Endothelial cell of umbilical vein (primary cell): ENCODE measurements at regions not wholly inside any gene's neighbourhood (a gene's known extent, or its start where the extent isn't known, plus 50 kb on each side); places are given as distances from the start of the nearest gene placed in this dataset.

Source experiments
- POLR2A ChIP-seq: IDR thresholded peaks from 2 replicates; pipeline ENCODE4 v1.6.1; 2012; ENCODE audit warnings: low read depth, mild to moderate bottlenecking, control low read depth, low read length
- POLR2AphosphoS5 ChIP-seq: IDR thresholded peaks from 2 replicates; pipeline ENCODE4 v1.6.1; 2012; ENCODE audit warnings: low read depth, mild to moderate bottlenecking, control low read depth, low read length, moderate library complexity; ENCODE audit not compliant: insufficient read depth
- TF ChIP-seq, protein P1 (sequence below), 2 donors: IDR thresholded peaks; 1 replicate in 1 of 2; 2 replicates in 1 of 2; pipeline ENCODE4 v1.5.1; 2011; ENCODE audit warnings: low read length in 2 of 2, mild to moderate bottlenecking in 2 of 2, moderate library complexity in 2 of 2, control low read depth in 1 of 2, inconsistent platforms in 1 of 2, low read depth in 1 of 2; ENCODE audit not compliant: insufficient read depth in 1 of 2; ENCODE audit errors: extremely low read depth in 1 of 2
- TF ChIP-seq, protein P2 (sequence below): IDR thresholded peaks from 2 replicates; pipeline ENCODE4 v1.6.1; 2011; ENCODE audit not compliant: insufficient read depth, insufficient read length

- TF ChIP-seq POLR2A = no peak
- TF ChIP-seq, protein P1, sequence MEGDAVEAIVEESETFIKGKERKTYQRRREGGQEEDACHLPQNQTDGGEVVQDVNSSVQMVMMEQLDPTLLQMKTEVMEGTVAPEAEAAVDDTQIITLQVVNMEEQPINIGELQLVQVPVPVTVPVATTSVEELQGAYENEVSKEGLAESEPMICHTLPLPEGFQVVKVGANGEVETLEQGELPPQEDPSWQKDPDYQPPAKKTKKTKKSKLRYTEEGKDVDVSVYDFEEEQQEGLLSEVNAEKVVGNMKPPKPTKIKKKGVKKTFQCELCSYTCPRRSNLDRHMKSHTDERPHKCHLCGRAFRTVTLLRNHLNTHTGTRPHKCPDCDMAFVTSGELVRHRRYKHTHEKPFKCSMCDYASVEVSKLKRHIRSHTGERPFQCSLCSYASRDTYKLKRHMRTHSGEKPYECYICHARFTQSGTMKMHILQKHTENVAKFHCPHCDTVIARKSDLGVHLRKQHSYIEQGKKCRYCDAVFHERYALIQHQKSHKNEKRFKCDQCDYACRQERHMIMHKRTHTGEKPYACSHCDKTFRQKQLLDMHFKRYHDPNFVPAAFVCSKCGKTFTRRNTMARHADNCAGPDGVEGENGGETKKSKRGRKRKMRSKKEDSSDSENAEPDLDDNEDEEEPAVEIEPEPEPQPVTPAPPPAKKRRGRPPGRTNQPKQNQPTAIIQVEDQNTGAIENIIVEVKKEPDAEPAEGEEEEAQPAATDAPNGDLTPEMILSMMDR (IDR thresholded peaks at IDR 0.05; ENCODE audit: extremely low read depth in 1 of 2, insufficient read depth in 1 of 2, low read depth in 1 of 2, low read length in 2 of 2) = no peak
- TF ChIP-seq, protein P2, sequence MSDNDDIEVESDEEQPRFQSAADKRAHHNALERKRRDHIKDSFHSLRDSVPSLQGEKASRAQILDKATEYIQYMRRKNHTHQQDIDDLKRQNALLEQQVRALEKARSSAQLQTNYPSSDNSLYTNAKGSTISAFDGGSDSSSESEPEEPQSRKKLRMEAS = no peak
- TF ChIP-seq POLR2AphosphoS5 = no peak
Observed at GRCh38 chr10:22807238-22807637, 92.9 kb upstream of the PIP4K2A start.
